ENCODE measurements at regions not wholly inside any gene's neighbourhood (a gene's known extent, or its start where the extent isn't known, plus 50 kb on each side); places are given as distances from the start of the nearest gene placed in this dataset.
"Not testable (repeated sequence)": the region's sequence is repeated elsewhere in the genome, so short reads cannot be mapped to it uniquely, and the experiment has no call there.

DNA sequence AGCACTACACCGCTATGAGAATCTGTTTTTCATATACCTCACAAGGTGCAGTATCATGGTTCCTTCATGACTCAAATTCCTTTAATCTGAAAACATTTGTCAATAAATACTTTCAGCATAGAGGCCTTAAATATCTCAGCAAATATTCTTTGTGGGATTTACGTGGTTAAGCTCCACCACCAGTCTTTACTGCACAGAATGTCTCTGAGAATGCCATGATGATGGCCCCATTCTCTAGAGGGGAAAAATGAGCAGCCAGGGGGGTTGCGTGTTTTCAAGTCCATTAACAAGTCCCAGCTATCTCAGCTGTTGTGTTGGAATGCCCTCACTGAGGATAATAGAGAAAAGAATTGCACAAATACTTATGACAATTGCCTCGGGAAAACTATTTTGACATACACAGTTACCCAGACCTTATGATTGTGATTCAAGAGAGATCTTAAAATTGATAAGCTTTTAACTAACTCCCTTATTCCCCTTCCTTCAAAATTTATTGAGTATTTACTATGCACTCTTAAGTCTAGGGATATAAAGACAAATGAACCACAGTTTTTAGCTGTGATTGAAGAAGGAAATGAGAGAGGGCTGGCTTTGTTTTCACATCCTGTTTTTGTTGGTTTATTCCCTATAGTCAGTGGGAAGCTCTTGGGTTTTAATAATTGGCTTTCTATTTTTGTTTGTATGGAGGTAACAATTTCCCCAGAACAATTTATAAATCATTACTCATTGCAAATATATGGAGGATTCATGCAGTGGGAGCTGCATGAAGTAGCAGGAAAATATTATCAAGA lies 176.5 kb upstream of the VWC2 start:
- Mint-ChIP-seq H3K36me3 (no peaks in the 10 kb centered on the region), H3K4me1 (no peaks in the 10 kb centered on the region), H3K9me3 (peaks cover 12% of the 10 kb centered on the region), H3K27ac (no peak overlapping the region), H3K4me3 (no peak overlapping the region)
- ATAC-seq (no peak), DNase-seq (ENCODE audit: low spot score in 2 of 2) (no peak)

DNA sequence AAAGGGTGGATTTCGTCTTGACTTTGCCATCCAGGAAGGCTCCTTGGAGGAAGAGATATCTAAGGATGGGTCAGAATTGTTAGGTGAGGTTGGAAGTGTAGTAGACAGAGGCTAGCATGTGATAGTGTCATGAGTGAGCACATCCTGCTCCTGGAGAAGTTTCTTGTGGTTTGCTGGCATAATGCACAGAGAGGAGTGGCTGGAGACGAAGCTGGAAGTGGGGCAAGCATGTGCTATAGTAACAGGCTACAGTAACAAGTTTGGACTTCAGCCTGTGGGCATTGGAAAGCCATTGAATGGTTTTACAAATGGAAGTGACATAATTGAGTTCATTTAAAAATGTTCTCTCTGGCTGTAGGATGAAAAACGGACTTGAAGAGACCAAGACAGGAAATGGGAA lies 175.6 kb upstream of the VWC2 start:
- no peak for ATAC-seq
- H3K27ac Mint-ChIP-seq: no peak overlapping the region
- H3K4me1 Mint-ChIP-seq: no peaks in the 10 kb centered on the region
- H3K9me3 Mint-ChIP-seq: peaks cover 12% of the 10 kb centered on the region
- no peak overlapping the region for H3K4me3 Mint-ChIP-seq
- H3K36me3 Mint-ChIP-seq: no peaks in the 10 kb centered on the region
- no peak for DNase-seq (ENCODE audit: low spot score in 2 of 2)

DNA sequence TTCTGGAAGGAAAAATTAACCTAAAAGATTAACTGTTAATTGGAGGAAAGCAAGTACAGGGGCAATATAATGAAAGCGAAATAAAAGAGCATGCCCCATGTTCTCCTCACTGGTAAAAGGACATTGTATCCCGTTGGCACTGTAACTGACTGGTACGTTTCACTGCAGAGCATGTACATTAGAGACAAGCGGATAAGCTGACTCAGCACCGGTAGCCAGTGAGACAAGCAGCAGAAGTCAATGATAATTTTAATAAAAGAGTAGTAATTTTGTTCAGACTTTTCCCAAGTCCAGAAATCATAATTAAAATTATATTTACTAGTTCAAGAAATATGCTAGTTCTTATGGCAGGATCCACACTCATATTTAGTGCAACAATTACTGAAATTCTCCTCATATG lies 161.5 kb upstream of the VWC2 start:
- H3K4me1 Mint-ChIP-seq: no peaks in the 10 kb centered on the region
- no peak for ATAC-seq
- DNase-seq (ENCODE audit: low spot score in 2 of 2): no peak
- no peak overlapping the region for H3K27ac Mint-ChIP-seq
- no peak overlapping the region for H3K4me3 Mint-ChIP-seq
- H3K36me3 Mint-ChIP-seq: no peaks in the 10 kb centered on the region
- peaks cover 34% of the 10 kb centered on the region for H3K9me3 Mint-ChIP-seq

DNA sequence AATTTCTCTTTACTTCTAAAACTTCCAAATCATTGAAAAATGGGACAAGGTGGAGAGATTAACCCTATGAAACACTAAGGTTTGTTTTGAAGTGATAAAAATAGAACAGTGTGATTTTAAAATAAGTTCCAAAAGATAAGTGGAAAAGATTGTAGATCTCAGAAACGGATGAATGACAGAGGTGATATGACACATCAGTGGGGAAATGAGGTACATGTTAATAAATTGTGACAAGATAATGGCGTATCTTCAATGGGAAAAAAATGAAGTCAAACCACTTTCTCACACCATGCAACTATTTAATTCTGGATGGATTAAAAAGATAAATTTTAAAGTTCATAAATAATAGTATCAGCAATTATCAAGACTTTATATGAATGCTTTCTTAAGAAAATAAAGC lies 159.7 kb upstream of the VWC2 start:
- Mint-ChIP-seq H3K27ac (no peak overlapping the region), H3K4me3 (no peak overlapping the region), H3K9me3 (peaks cover 26% of the 10 kb centered on the region), H3K36me3 (no peaks in the 10 kb centered on the region), H3K4me1 (no peaks in the 10 kb centered on the region)
- DNase-seq (ENCODE audit: low spot score in 2 of 2) (no peak), ATAC-seq (no peak)

DNA sequence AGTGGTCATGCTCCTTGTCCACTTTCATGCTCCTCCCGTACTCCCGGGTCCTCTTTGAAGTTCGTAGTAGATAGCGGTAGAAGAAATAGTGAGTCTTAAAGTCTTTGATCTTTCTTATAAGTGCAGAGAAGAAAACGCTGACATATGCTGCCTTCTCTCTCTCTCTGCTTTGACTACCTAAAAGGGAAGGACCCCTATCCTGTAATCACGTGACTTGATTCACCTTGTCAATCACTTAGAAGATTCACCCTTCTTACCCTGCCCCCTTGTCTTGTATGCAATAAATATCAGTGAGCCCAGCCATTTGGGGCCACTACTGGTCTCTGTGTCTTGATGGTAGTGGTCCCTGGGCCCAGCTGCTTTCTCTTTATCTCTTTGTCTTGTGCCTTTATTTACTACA lies 158.5 kb upstream of the VWC2 start:
- not testable (repeated sequence) for H3K4me1 Mint-ChIP-seq; ATAC-seq; H3K4me3 Mint-ChIP-seq; H3K27ac Mint-ChIP-seq; DNase-seq (ENCODE audit: low spot score in 2 of 2); H3K36me3 Mint-ChIP-seq
- H3K9me3 Mint-ChIP-seq: peaks cover 22% of the 10 kb centered on the region

DNA sequence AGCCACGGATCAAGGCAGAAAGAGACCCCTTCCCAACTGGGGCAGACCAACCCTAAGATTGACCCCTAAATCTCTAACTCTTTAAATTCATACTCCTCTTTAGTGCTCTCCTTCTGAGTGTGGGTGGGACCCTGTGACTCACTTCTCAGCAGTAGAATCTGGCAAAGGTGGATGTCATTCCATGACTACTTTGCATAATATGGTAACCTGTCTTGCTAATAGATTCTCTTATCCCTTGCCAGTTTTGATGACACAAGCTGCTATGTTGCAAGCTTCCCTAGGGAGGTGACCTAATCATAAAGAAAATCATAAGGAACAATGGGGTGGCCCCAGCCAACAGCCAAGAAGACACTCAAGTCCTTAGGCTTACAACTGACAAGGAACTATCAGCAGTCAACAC lies 155.4 kb upstream of the VWC2 start:
- H3K27ac Mint-ChIP-seq: no peak overlapping the region
- no peaks in the 10 kb centered on the region for H3K36me3 Mint-ChIP-seq
- ATAC-seq (no peak), DNase-seq (ENCODE audit: low spot score in 2 of 2) (no peak)
- no peak overlapping the region for H3K4me3 Mint-ChIP-seq
- H3K4me1 Mint-ChIP-seq: no peaks in the 10 kb centered on the region
- H3K9me3 Mint-ChIP-seq: peaks cover 22% of the 10 kb centered on the region

DNA sequence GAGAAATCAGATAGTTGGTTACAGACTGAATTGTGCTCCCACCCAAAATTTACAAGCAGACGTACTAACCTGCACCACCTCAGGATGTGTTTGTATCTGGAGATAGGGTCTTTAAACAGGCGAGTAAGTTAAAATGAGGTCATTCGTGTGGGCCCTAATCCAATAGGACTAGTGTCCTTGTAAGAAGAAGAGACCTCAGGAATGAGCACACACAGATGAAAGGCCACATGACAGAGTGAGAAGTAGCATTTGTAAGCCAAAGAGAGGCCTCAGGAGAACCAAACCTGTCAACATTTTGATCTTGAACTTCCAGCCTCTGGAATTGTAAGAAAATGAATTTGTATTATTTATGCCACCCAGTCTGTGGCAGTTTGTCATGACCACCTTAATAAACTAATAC lies 149.5 kb upstream of the VWC2 start:
- Mint-ChIP-seq H3K36me3 (no peaks in the 10 kb centered on the region), H3K4me3 (no peak overlapping the region), H3K4me1 (no peaks in the 10 kb centered on the region), H3K9me3 (peaks cover 18% of the 10 kb centered on the region), H3K27ac (no peak overlapping the region)
- no peak for ATAC-seq
- DNase-seq (ENCODE audit: low spot score in 2 of 2): no peak

DNA sequence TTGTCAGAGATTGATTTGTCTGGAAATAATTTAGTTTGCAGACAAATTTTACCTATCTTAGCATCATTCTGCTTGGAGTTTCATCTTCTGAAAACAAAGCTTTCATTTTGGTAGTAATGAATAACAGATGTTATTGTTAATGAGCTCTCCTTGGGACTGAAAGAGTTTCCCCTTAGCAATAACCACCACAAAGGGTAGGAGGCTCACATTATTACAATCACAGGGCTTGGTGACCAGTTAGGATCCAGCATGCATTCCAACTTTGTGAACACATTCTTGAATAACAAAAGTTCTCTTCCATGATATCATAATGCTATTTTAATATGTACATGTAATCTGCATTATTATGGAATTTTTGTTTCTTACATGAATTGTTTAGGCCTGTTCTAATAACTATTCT lies 148.8 kb upstream of the VWC2 start:
- no peaks in the 10 kb centered on the region for H3K4me1 Mint-ChIP-seq
- H3K4me3 Mint-ChIP-seq: no peak overlapping the region
- no peak for DNase-seq (ENCODE audit: low spot score in 2 of 2)
- no peak for ATAC-seq
- H3K9me3 Mint-ChIP-seq: peaks cover 15% of the 10 kb centered on the region
- no peaks in the 10 kb centered on the region for H3K36me3 Mint-ChIP-seq
- no peak overlapping the region for H3K27ac Mint-ChIP-seq

DNA sequence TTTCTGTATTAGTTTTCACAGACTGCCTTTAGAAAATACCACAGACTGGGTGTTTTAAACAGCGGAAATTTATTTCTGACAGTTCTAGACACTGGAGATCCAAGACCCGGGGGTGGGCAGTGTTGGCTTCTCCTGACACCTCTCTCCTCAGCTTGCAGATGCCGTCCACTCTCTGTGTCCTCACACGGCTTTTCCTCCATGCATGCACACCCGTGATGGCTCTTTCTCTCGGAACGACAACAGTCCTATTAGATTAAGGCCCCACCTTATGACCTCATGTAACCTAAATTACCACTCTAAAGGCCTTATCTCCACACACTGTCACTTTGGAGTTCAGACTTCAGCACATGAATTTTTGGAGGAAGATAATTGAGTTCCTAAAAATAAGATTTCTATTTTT lies 142.9 kb upstream of the VWC2 start:
- H3K36me3 Mint-ChIP-seq: no peaks in the 10 kb centered on the region
- H3K4me1 Mint-ChIP-seq: no peaks in the 10 kb centered on the region
- H3K9me3 Mint-ChIP-seq: peaks cover 7% of the 10 kb centered on the region
- ATAC-seq (no peak), DNase-seq (ENCODE audit: low spot score in 2 of 2) (no peak)
- no peak overlapping the region for H3K27ac Mint-ChIP-seq
- H3K4me3 Mint-ChIP-seq: no peak overlapping the region

DNA sequence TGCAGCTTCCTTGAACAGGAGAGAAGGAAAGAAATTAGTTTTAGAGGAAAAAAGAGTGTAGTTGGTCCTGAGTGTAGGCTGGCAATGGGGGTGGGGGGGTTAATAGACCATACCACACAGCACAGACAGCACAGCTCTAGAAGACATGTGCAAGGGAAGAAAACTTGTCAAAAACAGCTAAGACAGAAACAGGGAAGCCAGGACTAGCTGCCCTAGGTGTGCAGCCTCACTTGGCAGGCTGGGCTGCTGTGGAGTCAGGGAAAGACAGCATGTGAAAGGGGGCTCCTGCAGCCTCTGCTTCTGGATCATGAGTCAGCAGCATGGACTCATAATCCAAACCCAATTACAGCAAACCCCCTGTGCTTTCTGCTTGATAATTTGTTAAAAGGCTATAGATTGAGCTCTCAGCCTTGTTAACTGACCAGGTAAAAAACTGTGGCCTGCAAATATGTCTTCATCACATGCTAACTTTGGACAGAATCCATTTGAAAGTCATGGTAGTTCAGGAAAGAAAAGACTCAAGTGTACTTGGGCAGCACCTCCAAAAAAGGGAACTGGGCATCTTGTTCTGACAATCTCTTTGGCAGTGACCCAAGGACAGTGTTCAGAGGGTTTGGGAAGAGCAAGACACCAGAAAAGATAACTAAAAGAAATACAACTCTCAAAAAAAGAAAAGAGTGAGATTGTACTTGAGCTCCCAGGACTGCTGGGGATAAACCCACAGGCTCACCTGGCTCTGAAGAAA lies 142.2 kb upstream of the VWC2 start:
- H3K4me3 Mint-ChIP-seq: no peak overlapping the region
- DNase-seq (ENCODE audit: low spot score in 2 of 2): no peak
- H3K36me3 Mint-ChIP-seq: no peaks in the 10 kb centered on the region
- no peak for ATAC-seq
- no peaks in the 10 kb centered on the region for H3K4me1 Mint-ChIP-seq
- peaks cover 7% of the 10 kb centered on the region for H3K9me3 Mint-ChIP-seq
- no peak overlapping the region for H3K27ac Mint-ChIP-seq

DNA sequence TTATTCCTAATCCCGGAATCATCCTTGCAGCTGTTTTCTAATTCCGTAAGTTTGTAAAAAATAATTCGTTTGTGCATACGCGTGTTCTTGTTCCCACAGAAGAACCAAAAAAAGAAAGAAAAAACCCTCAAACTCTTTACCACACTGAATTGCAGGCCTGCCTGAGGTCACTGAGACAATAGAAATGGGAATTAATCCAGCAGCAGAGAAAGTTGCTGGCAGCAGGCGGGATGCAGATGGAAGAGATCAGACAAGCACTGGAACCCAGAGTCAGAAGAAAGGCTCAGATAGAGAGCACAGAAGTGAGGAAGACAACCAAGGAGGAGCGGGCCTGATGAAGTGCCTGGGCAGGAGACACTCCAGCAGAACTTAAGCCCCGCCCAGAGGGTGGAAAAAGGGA lies 141.5 kb upstream of the VWC2 start:
- DNase-seq (ENCODE audit: low spot score in 2 of 2) (no peak), ATAC-seq (no peak)
- H3K4me3 Mint-ChIP-seq: no peak overlapping the region
- H3K36me3 Mint-ChIP-seq: no peaks in the 10 kb centered on the region
- H3K4me1 Mint-ChIP-seq: no peaks in the 10 kb centered on the region
- no peak overlapping the region for H3K27ac Mint-ChIP-seq
- peaks cover 7% of the 10 kb centered on the region for H3K9me3 Mint-ChIP-seq

DNA sequence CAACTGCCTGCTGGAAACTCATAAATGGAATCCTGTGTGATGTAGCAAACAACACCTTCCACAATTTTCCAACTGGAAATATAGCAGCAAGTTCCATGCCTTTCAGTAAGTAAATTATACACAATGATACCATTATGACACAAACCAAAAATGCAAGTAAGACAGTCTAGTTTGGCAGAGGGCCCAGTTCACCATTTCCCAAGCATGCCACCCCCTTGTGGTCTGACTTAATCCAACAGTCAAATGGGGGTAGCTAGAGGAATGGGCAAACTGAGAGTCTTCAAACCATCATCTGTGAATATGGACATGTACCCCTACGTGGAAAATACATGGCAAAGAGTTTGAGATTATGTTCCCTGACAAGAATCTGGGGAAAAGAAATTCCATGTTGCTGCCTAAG lies 137.6 kb upstream of the VWC2 start:
- DNase-seq (ENCODE audit: low spot score in 2 of 2) (no peak), ATAC-seq (no peak)
- peaks cover 3% of the 10 kb centered on the region for H3K9me3 Mint-ChIP-seq
- H3K36me3 Mint-ChIP-seq: no peaks in the 10 kb centered on the region
- no peak overlapping the region for H3K4me3 Mint-ChIP-seq
- H3K27ac Mint-ChIP-seq: no peak overlapping the region
- no peaks in the 10 kb centered on the region for H3K4me1 Mint-ChIP-seq

DNA sequence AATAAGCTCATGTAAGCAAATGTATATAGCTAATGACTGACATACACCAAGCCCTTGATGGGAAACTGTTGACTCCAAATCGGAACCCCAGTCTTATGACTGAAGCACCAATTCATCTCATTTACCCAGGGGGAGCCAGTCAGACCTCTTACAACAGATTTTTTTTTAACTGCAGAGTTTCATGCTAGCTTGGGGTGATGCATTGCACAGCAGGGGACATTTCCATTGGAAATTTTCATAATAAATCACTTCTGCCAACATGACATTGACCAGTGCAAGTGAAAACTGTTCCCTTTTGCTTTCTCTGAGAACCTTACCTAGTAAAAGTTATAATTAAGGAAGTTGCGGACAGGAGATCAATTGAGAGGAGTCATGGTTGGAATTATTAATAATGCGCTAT lies 137.0 kb upstream of the VWC2 start:
- no peak for DNase-seq (ENCODE audit: low spot score in 2 of 2)
- Mint-ChIP-seq H3K27ac (no peak overlapping the region), H3K36me3 (no peaks in the 10 kb centered on the region), H3K4me3 (no peak overlapping the region), H3K4me1 (no peaks in the 10 kb centered on the region), H3K9me3 (no peaks in the 10 kb centered on the region)
- ATAC-seq: no peak

DNA sequence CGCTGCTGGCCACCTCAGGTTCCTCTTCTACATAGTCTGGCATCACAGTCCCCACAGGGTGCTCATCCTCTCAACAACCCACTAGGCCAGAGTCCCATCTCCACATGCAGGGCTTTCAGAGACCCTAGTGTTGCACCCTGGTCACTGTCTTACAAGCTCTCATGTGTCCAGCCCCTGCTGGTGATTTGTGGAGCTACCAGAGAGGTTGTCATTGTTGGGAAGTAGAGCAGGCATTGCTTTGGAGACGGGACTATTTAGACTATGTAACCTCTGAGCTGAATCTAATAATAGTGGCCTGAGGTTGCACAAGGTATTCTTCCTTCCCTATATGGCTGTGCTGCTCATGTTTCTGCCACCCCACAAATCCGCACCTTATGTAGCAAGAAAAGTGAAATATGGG lies 135.3 kb upstream of the VWC2 start:
- H3K36me3 Mint-ChIP-seq: no peaks in the 10 kb centered on the region
- ATAC-seq: no peak
- no peak for DNase-seq (ENCODE audit: low spot score in 2 of 2)
- H3K27ac Mint-ChIP-seq: no peak overlapping the region
- H3K4me3 Mint-ChIP-seq: no peak overlapping the region
- H3K4me1 Mint-ChIP-seq: no peaks in the 10 kb centered on the region
- H3K9me3 Mint-ChIP-seq: no peaks in the 10 kb centered on the region

DNA sequence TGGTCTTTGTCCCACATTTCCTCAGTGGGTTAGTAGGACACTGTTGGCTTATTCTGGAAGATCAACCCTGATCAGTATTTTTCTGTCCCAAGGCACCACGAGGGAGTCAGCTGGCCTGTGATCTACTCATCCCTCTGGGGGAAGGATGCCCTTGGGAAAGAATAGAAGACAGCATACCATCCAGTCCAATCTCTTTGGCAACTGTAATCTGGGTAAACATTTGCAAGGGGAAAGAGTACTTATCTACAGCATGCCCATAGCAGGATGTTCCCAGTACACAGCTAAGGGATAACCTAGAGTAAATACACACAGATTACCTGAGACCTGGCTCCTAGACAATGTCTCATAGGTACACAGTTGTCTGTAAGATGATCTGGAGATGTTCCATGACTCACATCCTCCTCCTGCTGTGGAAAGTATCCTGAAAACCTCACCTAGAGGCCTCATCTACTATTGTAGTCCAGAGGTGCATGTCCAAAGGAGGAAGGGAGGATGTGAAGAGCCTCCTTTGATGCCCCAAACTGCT lies 134.3 kb upstream of the VWC2 start:
- H3K36me3 Mint-ChIP-seq: no peaks in the 10 kb centered on the region
- H3K4me3 Mint-ChIP-seq: no peak overlapping the region
- H3K27ac Mint-ChIP-seq: no peak overlapping the region
- DNase-seq (ENCODE audit: low spot score in 2 of 2) (no peak), ATAC-seq (no peak)
- H3K4me1 Mint-ChIP-seq: no peaks in the 10 kb centered on the region
- peaks cover 5% of the 10 kb centered on the region for H3K9me3 Mint-ChIP-seq

DNA sequence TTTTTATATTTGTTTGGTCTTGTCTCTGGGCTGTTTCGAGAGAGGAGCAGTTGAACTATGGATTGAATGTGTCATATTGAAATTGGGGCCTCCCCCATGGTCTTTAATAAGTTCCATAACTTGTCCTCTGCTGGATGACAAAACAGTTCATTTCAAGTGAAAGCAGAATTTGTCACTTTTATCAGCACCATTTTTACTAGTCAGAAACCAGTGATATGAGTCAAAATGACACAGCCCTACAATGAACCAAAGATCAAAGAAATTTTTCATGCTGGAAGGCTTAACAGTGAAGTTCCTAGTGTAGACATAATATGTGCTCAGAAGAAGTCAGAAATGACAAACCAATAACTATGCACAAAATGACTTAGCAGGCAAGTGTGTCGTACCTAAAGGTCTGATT lies 133.6 kb upstream of the VWC2 start:
- Mint-ChIP-seq H3K9me3 (peaks cover 8% of the 10 kb centered on the region), H3K27ac (no peak overlapping the region), H3K4me3 (no peak overlapping the region), H3K4me1 (no peaks in the 10 kb centered on the region), H3K36me3 (no peaks in the 10 kb centered on the region)
- DNase-seq (ENCODE audit: low spot score in 2 of 2): no peak
- no peak for ATAC-seq
